SIG-M5 treated with dmso at 0.1 percent for 504 hours (cell line): ENCODE measurements at regions not wholly inside any gene's neighbourhood (a gene's known extent, or its start where the extent isn't known, plus 50 kb on each side); places are given as distances from the start of the nearest gene placed in this dataset.
"Not testable (repeated sequence)": the region's sequence is repeated elsewhere in the genome, so short reads cannot be mapped to it uniquely, and the experiment has no call there.

Experiments used
- DNase-seq: peaks from one replicate; lab custom pipeline; 2025; ENCODE audit not compliant: unreplicated experiment; lab: John Stamatoyannopoulos, UW

GRCh38 chr14:53751650-53752049 is 205.0 kb downstream of the BMP4 start:
- no peak for DNase-seq

GRCh38 chr14:53748691-53749090 is 207.9 kb downstream of the BMP4 start:
- no peak for DNase-seq

- no peak for DNase-seq
These were observed 211.8 kb downstream of the BMP4 start for GRCh38 chr14:53744857-53745256.

GRCh38 chr14:53743371-53743770 is 213.3 kb downstream of the BMP4 start:
- DNase-seq = no peak

GRCh38 chr14:53742233-53742620 is 214.4 kb downstream of the BMP4 start:
- DNase-seq = no peak

GRCh38 chr14:53741479-53742232 is 215.0 kb downstream of the BMP4 start:
- no peak for DNase-seq

GRCh38 chr14:53740570-53740969 is 216.1 kb downstream of the BMP4 start:
- DNase-seq = no peak

- DNase-seq = no peak
These were observed 220.7 kb downstream of the BMP4 start for GRCh38 chr14:53735916-53736315.

- no peak for DNase-seq
These were observed 233.4 kb downstream of the BMP4 start for GRCh38 chr14:53723221-53723620.

- DNase-seq = no peak
These were observed 237.1 kb downstream of the BMP4 start for GRCh38 chr14:53719536-53719935.

GRCh38 chr14:53716578-53716977 is 240.0 kb downstream of the BMP4 start:
- DNase-seq = no peak

GRCh38 chr14:53715193-53715721 is 241.4 kb downstream of the BMP4 start:
- DNase-seq = no peak

- DNase-seq = no peak
These were observed 242.0 kb downstream of the BMP4 start for GRCh38 chr14:53714495-53715192.

GRCh38 chr14:53712901-53713300 is 243.7 kb downstream of the BMP4 start:
- DNase-seq = not testable (repeated sequence)

GRCh38 chr14:53711205-53711604 is 245.4 kb downstream of the BMP4 start:
- DNase-seq = no peak

- DNase-seq = no peak
These were observed 246.0 kb downstream of the BMP4 start for GRCh38 chr14:53710615-53711014.

- no peak for DNase-seq
These were observed 247.2 kb downstream of the BMP4 start for GRCh38 chr14:53709381-53709780.

- no peak for DNase-seq
These were observed 253.2 kb downstream of the BMP4 start for GRCh38 chr14:53703457-53703856.

GRCh38 chr14:53701108-53701875 is 255.3 kb downstream of the BMP4 start:
- no peak for DNase-seq

- no peak for DNase-seq
These were observed 260.2 kb downstream of the BMP4 start for GRCh38 chr14:53696217-53696965.

GRCh38 chr14:53695692-53696214 is 260.9 kb downstream of the BMP4 start:
- DNase-seq = no peak
